ENCODE measurements at regions not wholly inside any gene's neighbourhood (a gene's known extent, or its start where the extent isn't known, plus 50 kb on each side); places are given as distances from the start of the nearest gene placed in this dataset.

- Histone ChIP-seq H3K27ac (ENCODE audit: control insufficient read depth, insufficient read depth, low read length) (no peak overlapping the region), H4K20me1 (ENCODE audit: control insufficient read depth, extremely low read depth, insufficient read depth, low read length) (no peaks in the 10 kb centered on the region), H3K9me3 (ENCODE audit: control insufficient read depth, low read depth, low read length) (no peaks in the 10 kb centered on the region), H3K9me1 (ENCODE audit: control insufficient read depth, extremely low read depth, insufficient read depth, low read length) (no peaks in the 10 kb centered on the region), H3K4me3 (ENCODE audit: control insufficient read depth in 2 of 3, extremely low read depth in 1 of 3, insufficient read depth in 2 of 3, low read depth in 1 of 3, low read length in 3 of 3) (no peak overlapping the region), H3K36me3 (ENCODE audit: control insufficient read depth in 2 of 2, extremely low read depth in 1 of 2, insufficient read depth in 2 of 2, low read length in 2 of 2) (no peaks in the 10 kb centered on the region), H2AFZ (ENCODE audit: control insufficient read depth, low read length) (no peak overlapping the region), H3K9ac (ENCODE audit: control insufficient read depth, extremely low read depth, insufficient read depth, low read length) (no peak overlapping the region), H3K27me3 (ENCODE audit: control insufficient read depth, extremely low read depth, insufficient read depth, low read length) (no peaks in the 10 kb centered on the region), H3K4me2 (ENCODE audit: control insufficient read depth, extremely low read depth, insufficient read depth, low read depth, low read length) (no peak overlapping the region), H3K79me2 (ENCODE audit: control insufficient read depth, insufficient read depth, low read length) (no peaks in the 10 kb centered on the region), H3K4me1 (ENCODE audit: control insufficient read depth, extremely low read depth, insufficient read depth, low read length) (peaks cover 30% of the 10 kb centered on the region)
- TF ChIP-seq EZH2 (IDR thresholded peaks at IDR 0.05; ENCODE audit: low read length) (no peak), CTCF (optimal IDR thresholded peaks at IDR 0.05 in 1 of 3, IDR thresholded peaks at IDR 0.05 in 1 of 3, conservative IDR thresholded peaks at IDR 0.05 in 1 of 3; ENCODE audit: extremely low read depth in 1 of 3, insufficient read depth in 2 of 3, low read length in 3 of 3) (no peak)
- no peak for FAIRE-seq
- dilution Hi-C loops (cut with MboI; ENCODE audit: extremely low pct_ligation_motif_present, low sequenced_read_pairs) = no loop called here
- DNase-seq (ENCODE audit: low read depth, low spot score) = no peak
Measured at GRCh38 chr21:27643326-27643725, 676.4 kb upstream of the ADAMTS5 start.

- H3K9me1 ChIP-seq (ENCODE audit: control insufficient read depth, extremely low read depth, insufficient read depth, low read length) = no peaks in the 10 kb centered on the region
- H3K36me3 ChIP-seq (ENCODE audit: control insufficient read depth in 2 of 2, extremely low read depth in 1 of 2, insufficient read depth in 2 of 2, low read length in 2 of 2) = no peaks in the 10 kb centered on the region
- no peaks in the 10 kb centered on the region for H3K9me3 ChIP-seq (ENCODE audit: control insufficient read depth, low read depth, low read length)
- no peaks in the 10 kb centered on the region for H3K79me2 ChIP-seq (ENCODE audit: control insufficient read depth, insufficient read depth, low read length)
- H3K27ac ChIP-seq (ENCODE audit: control insufficient read depth, insufficient read depth, low read length) = no peak overlapping the region
- FAIRE-seq (no peak), DNase-seq (ENCODE audit: low read depth, low spot score) (no peak)
- H3K27me3 ChIP-seq (ENCODE audit: control insufficient read depth, extremely low read depth, insufficient read depth, low read length) = no peaks in the 10 kb centered on the region
- H3K4me1 ChIP-seq (ENCODE audit: control insufficient read depth, extremely low read depth, insufficient read depth, low read length) = no peaks in the 10 kb centered on the region
- dilution Hi-C loops (cut with MboI; ENCODE audit: extremely low pct_ligation_motif_present, low sequenced_read_pairs) = no loop called here
- no peak for TF ChIP-seq EZH2 (IDR thresholded peaks at IDR 0.05; ENCODE audit: low read length)
- no peak for TF ChIP-seq CTCF (optimal IDR thresholded peaks at IDR 0.05 in 1 of 3, IDR thresholded peaks at IDR 0.05 in 1 of 3, conservative IDR thresholded peaks at IDR 0.05 in 1 of 3; ENCODE audit: extremely low read depth in 1 of 3, insufficient read depth in 2 of 3, low read length in 3 of 3)
- no peak overlapping the region for H3K9ac ChIP-seq (ENCODE audit: control insufficient read depth, extremely low read depth, insufficient read depth, low read length)
- no peak overlapping the region for H3K4me2 ChIP-seq (ENCODE audit: control insufficient read depth, extremely low read depth, insufficient read depth, low read depth, low read length)
- H2AFZ ChIP-seq (ENCODE audit: control insufficient read depth, low read length) = no peak overlapping the region
- H3K4me3 ChIP-seq (ENCODE audit: control insufficient read depth in 2 of 3, extremely low read depth in 1 of 3, insufficient read depth in 2 of 3, low read depth in 1 of 3, low read length in 3 of 3) = no peak overlapping the region
- no peaks in the 10 kb centered on the region for H4K20me1 ChIP-seq (ENCODE audit: control insufficient read depth, extremely low read depth, insufficient read depth, low read length)
Measured at GRCh38 chr21:27639286-27639685, 672.4 kb upstream of the ADAMTS5 start.
